Sigmoid colon (tissue), 4 donors: ENCODE measurements at regions not wholly inside any gene's neighbourhood (a gene's known extent, or its start where the extent isn't known, plus 50 kb on each side); places are given as distances from the start of the nearest gene placed in this dataset.

Source experiments
- CTCF ChIP-seq, 4 experiments: fragments of 450-650 bp in 3 of 4; fragments of 200-600 bp in 1 of 4; IDR thresholded peaks; one replicate each; pipeline ENCODE4 v1.5.1; 2016 to 2019; ENCODE audit warnings: antibody characterized with exemption in 4 of 4, mild to moderate bottlenecking in 3 of 4, moderate library complexity in 2 of 4
- EP300 ChIP-seq, 4 donors: sonication (generic); formaldehyde crosslinking; IDR thresholded peaks; one replicate each; pipeline ENCODE4 v1.6.1; 2017; ENCODE audit warnings: antibody characterized with exemption in 4 of 4
- POLR2A ChIP-seq, 2 donors: fragments of 450-650 bp; IDR thresholded peaks; one replicate each; pipeline ENCODE4 v1.6.1; 2016; ENCODE audit warnings: antibody characterized with exemption in 2 of 2, mild to moderate bottlenecking in 2 of 2, moderate library complexity in 2 of 2
- POLR2AphosphoS5 ChIP-seq, 4 donors: sonication (generic); formaldehyde crosslinking; IDR thresholded peaks; one replicate each; pipeline ENCODE4 v1.6.1; 2017; ENCODE audit warnings: antibody characterized with exemption in 4 of 4

- TF ChIP-seq POLR2AphosphoS5 (IDR thresholded peaks at IDR 0.05): no peak
- no peak for TF ChIP-seq EP300 (IDR thresholded peaks at IDR 0.05)
- TF ChIP-seq POLR2A (IDR thresholded peaks at IDR 0.05): no peak
- no peak for TF ChIP-seq CTCF (IDR thresholded peaks at IDR 0.05)
Measured at GRCh38 chr9:1757186-1757585, 258.0 kb upstream of the SMARCA2 start.
